ENCODE measurements at regions not wholly inside any gene's neighbourhood (a gene's known extent, or its start where the extent isn't known, plus 50 kb on each side); places are given as distances from the start of the nearest gene placed in this dataset.
"Not testable (repeated sequence)": the region's sequence is repeated elsewhere in the genome, so short reads cannot be mapped to it uniquely, and the experiment has no call there.

GRCh38 chr4:91758487-91758886 lies 545.3 kb upstream of the GRID2 start:
- DNase-seq (ENCODE audit: low read depth in 2 of 2) = peak; percentile 31 to 76
- H3K36me3 ChIP-seq (ENCODE audit: control insufficient read depth, insufficient read depth, low read length) = no peaks in the 10 kb centered on the region
- H2AFZ ChIP-seq (ENCODE audit: low read length) = no peak overlapping the region
- no peak overlapping the region for H3K4me2 ChIP-seq (ENCODE audit: extremely low read depth, insufficient read depth, low read length)
- no peaks in the 10 kb centered on the region for H3K9me3 ChIP-seq (ENCODE audit: control insufficient read depth, insufficient read depth, low read depth, low read length)
- no peak overlapping the region for H3K9ac ChIP-seq (ENCODE audit: insufficient read depth, low read length)
- H3K79me2 ChIP-seq (ENCODE audit: control insufficient read depth, insufficient read depth, low read length) = no peaks in the 10 kb centered on the region
- no peak for TF ChIP-seq EZH2 (IDR thresholded peaks at IDR 0.05; ENCODE audit: low read length, missing control alignments)
- no peak for TF ChIP-seq CTCF (conservative IDR thresholded peaks at IDR 0.05 in 1 of 2, IDR thresholded peaks at IDR 0.05 in 1 of 2; ENCODE audit: low read depth in 1 of 2, low read length in 2 of 2)
- H3K27ac ChIP-seq (ENCODE audit: insufficient read depth, low read length) = no peak overlapping the region
- H3K4me1 ChIP-seq (ENCODE audit: control insufficient read depth, extremely low read depth, insufficient read depth, low read length) = no peaks in the 10 kb centered on the region
- H4K20me1 ChIP-seq (ENCODE audit: control insufficient read depth, extremely low read depth, insufficient read depth, low read length) = no peaks in the 10 kb centered on the region
- no peaks in the 10 kb centered on the region for H3K27me3 ChIP-seq (ENCODE audit: control insufficient read depth, insufficient read depth, low read length)
- no peak overlapping the region for H3K4me3 ChIP-seq (replicated peaks in 1 of 4; ENCODE audit: control extremely low read depth in 1 of 4, insufficient read depth in 1 of 4, low read depth in 3 of 4, low read length in 4 of 4)

- Histone ChIP-seq H3K79me2 (ENCODE audit: control insufficient read depth, insufficient read depth, low read length) (no peaks in the 10 kb centered on the region), H3K9me3 (ENCODE audit: control insufficient read depth, insufficient read depth, low read depth, low read length) (no peaks in the 10 kb centered on the region)
- TF ChIP-seq CTCF (conservative IDR thresholded peaks at IDR 0.05 in 1 of 2, IDR thresholded peaks at IDR 0.05 in 1 of 2; ENCODE audit: low read depth in 1 of 2, low read length in 2 of 2) = no peak
- TF ChIP-seq EZH2 (IDR thresholded peaks at IDR 0.05; ENCODE audit: low read length, missing control alignments) = no peak
Measured at GRCh38 chr4:91764085-91764484, 539.7 kb upstream of the GRID2 start.

GRCh38 chr4:91769912-91770311 lies 533.9 kb upstream of the GRID2 start:
- no peak for DNase-seq (ENCODE audit: low read depth in 2 of 2)
- Histone ChIP-seq H3K27me3 (ENCODE audit: control insufficient read depth, insufficient read depth, low read length) (no peaks in the 10 kb centered on the region), H3K4me2 (ENCODE audit: extremely low read depth, insufficient read depth, low read length) (no peak overlapping the region), H3K27ac (ENCODE audit: insufficient read depth, low read length) (no peak overlapping the region), H3K9ac (ENCODE audit: insufficient read depth, low read length) (no peak overlapping the region), H3K36me3 (ENCODE audit: control insufficient read depth, insufficient read depth, low read length) (no peaks in the 10 kb centered on the region), H4K20me1 (ENCODE audit: control insufficient read depth, extremely low read depth, insufficient read depth, low read length) (no peaks in the 10 kb centered on the region), H3K4me3 (replicated peaks in 1 of 4; ENCODE audit: control extremely low read depth in 1 of 4, insufficient read depth in 1 of 4, low read depth in 3 of 4, low read length in 4 of 4) (no peak overlapping the region), H2AFZ (ENCODE audit: low read length) (no peak overlapping the region), H3K79me2 (ENCODE audit: control insufficient read depth, insufficient read depth, low read length) (no peaks in the 10 kb centered on the region), H3K9me3 (ENCODE audit: control insufficient read depth, insufficient read depth, low read depth, low read length) (no peaks in the 10 kb centered on the region), H3K4me1 (ENCODE audit: control insufficient read depth, extremely low read depth, insufficient read depth, low read length) (no peaks in the 10 kb centered on the region)
- TF ChIP-seq EZH2 (IDR thresholded peaks at IDR 0.05; ENCODE audit: low read length, missing control alignments) = no peak
- TF ChIP-seq CTCF (conservative IDR thresholded peaks at IDR 0.05 in 1 of 2, IDR thresholded peaks at IDR 0.05 in 1 of 2; ENCODE audit: low read depth in 1 of 2, low read length in 2 of 2) = no peak

More at GRCh38 chr4:91764085-91764484, 539.7 kb upstream of the GRID2 start:
- Histone ChIP-seq H2AFZ (ENCODE audit: low read length) (no peak overlapping the region), H3K27me3 (ENCODE audit: control insufficient read depth, insufficient read depth, low read length) (no peaks in the 10 kb centered on the region), H3K27ac (ENCODE audit: insufficient read depth, low read length) (no peak overlapping the region), H3K36me3 (ENCODE audit: control insufficient read depth, insufficient read depth, low read length) (no peaks in the 10 kb centered on the region), H3K4me1 (ENCODE audit: control insufficient read depth, extremely low read depth, insufficient read depth, low read length) (no peaks in the 10 kb centered on the region), H3K4me2 (ENCODE audit: extremely low read depth, insufficient read depth, low read length) (no peak overlapping the region), H3K9ac (ENCODE audit: insufficient read depth, low read length) (no peak overlapping the region), H4K20me1 (ENCODE audit: control insufficient read depth, extremely low read depth, insufficient read depth, low read length) (no peaks in the 10 kb centered on the region), H3K4me3 (replicated peaks in 1 of 4; ENCODE audit: control extremely low read depth in 1 of 4, insufficient read depth in 1 of 4, low read depth in 3 of 4, low read length in 4 of 4) (no peak overlapping the region)
- DNase-seq (ENCODE audit: low read depth in 2 of 2) = no peak

- not testable (repeated sequence) for H3K27me3 ChIP-seq (ENCODE audit: control insufficient read depth, insufficient read depth, low read length); H3K79me2 ChIP-seq (ENCODE audit: control insufficient read depth, insufficient read depth, low read length); H3K4me3 ChIP-seq (replicated peaks in 1 of 4; ENCODE audit: control extremely low read depth in 1 of 4, insufficient read depth in 1 of 4, low read depth in 3 of 4, low read length in 4 of 4); H3K36me3 ChIP-seq (ENCODE audit: control insufficient read depth, insufficient read depth, low read length); H4K20me1 ChIP-seq (ENCODE audit: control insufficient read depth, extremely low read depth, insufficient read depth, low read length); H2AFZ ChIP-seq (ENCODE audit: low read length); H3K9ac ChIP-seq (ENCODE audit: insufficient read depth, low read length); DNase-seq (ENCODE audit: low read depth in 2 of 2); H3K4me1 ChIP-seq (ENCODE audit: control insufficient read depth, extremely low read depth, insufficient read depth, low read length); H3K27ac ChIP-seq (ENCODE audit: insufficient read depth, low read length); H3K9me3 ChIP-seq (ENCODE audit: control insufficient read depth, insufficient read depth, low read depth, low read length); H3K4me2 ChIP-seq (ENCODE audit: extremely low read depth, insufficient read depth, low read length)
Measured at GRCh38 chr4:91791631-91792030, 512.1 kb upstream of the GRID2 start.
